H1 (cell line): ENCODE measurements at regions not wholly inside any gene's neighbourhood (a gene's known extent, or its start where the extent isn't known, plus 50 kb on each side); places are given as distances from the start of the nearest gene placed in this dataset.

Experiments used
- CTCF ChIA-PET: fragments of 300-600 bp; sonication (Branson Sonifier 250); formaldehyde crosslinking; loops from one replicate; lab custom pipeline; 2021; ENCODE audit not compliant: partially characterized antibody; lab: Charles Lee
- POLR2A ChIA-PET: fragments of 300-600 bp; sonication (Branson Sonifier 250); formaldehyde crosslinking; loops from one replicate; lab custom pipeline; 2021; ENCODE audit warnings: inconsistent platforms; ENCODE audit not compliant: partially characterized antibody; lab: Charles Lee
- DNase-seq, 2 experiments: peaks; one replicate each; pipeline versions ENCODE4 v3.0.0 to v3.0.0-alpha.2; 2010 to 2022; ENCODE audit warnings: low spot score in 2 of 2, low read depth in 1 of 2, mixed read lengths in 1 of 2
- FAIRE-seq: peaks from 2 replicates; lab custom pipeline; 2011; peaks lifted over from hg19 to GRCh38; lab: Jason Lieb, UNC
- H2AFZ ChIP-seq: 2 replicates; pipeline ENCODE4 v1.8.1; 2012; ENCODE audit warnings: low read length, inconsistent platforms
- H2AK5ac ChIP-seq: 2 replicates; pipeline ENCODE4 v1.6.1; 2013; ENCODE audit warnings: low read depth, low read length
- H2BK120ac ChIP-seq: replicated peaks from 2 replicates; pipeline ENCODE3; 2013; ENCODE audit warnings: low read depth, low read length, inconsistent platforms
- H2BK12ac ChIP-seq: 2 replicates; pipeline ENCODE4 v1.6.1; 2013; ENCODE audit warnings: low read depth, low read length
- H2BK15ac ChIP-seq: 2 replicates; pipeline ENCODE4 v1.6.1; 2013; ENCODE audit warnings: low read length
- H2BK20ac ChIP-seq: 2 replicates; pipeline ENCODE4 v1.6.1; 2013; ENCODE audit warnings: low read length
- H2BK5ac ChIP-seq: 2 replicates; pipeline ENCODE4 v1.6.1; 2013; ENCODE audit warnings: low read depth, low read length
- H3K14ac ChIP-seq: 2 replicates; pipeline ENCODE4 v1.6.1; 2013; ENCODE audit warnings: inconsistent platforms; ENCODE audit not compliant: insufficient read length
- H3K18ac ChIP-seq: 2 replicates; pipeline ENCODE4 v1.6.1; 2013; ENCODE audit warnings: low read length; ENCODE audit errors: extremely low read depth
- H3K23ac ChIP-seq: 2 replicates; pipeline ENCODE4 v1.6.1; 2013; ENCODE audit warnings: inconsistent platforms; ENCODE audit not compliant: insufficient read length
- H3K23me2 ChIP-seq: 2 replicates; pipeline ENCODE4 v1.6.1; 2013; ENCODE audit warnings: low read depth, low read length
- H3K27ac ChIP-seq: 2 replicates; pipeline ENCODE4 v1.6.1; 2011; ENCODE audit warnings: low read depth, low read length, inconsistent platforms
- H3K27me3 ChIP-seq, 4 experiments: replicated peaks in 1 of 4; 1 replicate in 1 of 4; 2 replicates in 3 of 4; pipeline versions ENCODE4 v1.6.1 to v1.8.1; 2011 to 2013; ENCODE audit warnings: low read length in 3 of 4, mild to moderate bottlenecking in 3 of 4, inconsistent platforms in 2 of 4, mixed read lengths in 2 of 4, moderate library complexity in 1 of 4; ENCODE audit not compliant: control insufficient read depth in 3 of 4, insufficient read depth in 3 of 4; ENCODE audit errors: extremely low read depth in 1 of 4
- H3K36me3 ChIP-seq, 4 experiments: 2 replicates each; pipeline versions ENCODE4 v1.6.1 to v1.8.1; 2011 to 2013; ENCODE audit warnings: mild to moderate bottlenecking in 4 of 4, low read length in 3 of 4, moderate library complexity in 2 of 4, control low read depth in 1 of 4, inconsistent platforms in 1 of 4; ENCODE audit not compliant: insufficient read depth in 4 of 4, control insufficient read depth in 2 of 4
- H3K4ac ChIP-seq: replicated peaks from 2 replicates; pipeline ENCODE3; 2013; ENCODE audit warnings: low read length, low read depth, mixed read lengths, inconsistent platforms; ENCODE audit not compliant: insufficient read length
- H3K4me1 ChIP-seq, 4 experiments: replicated peaks in 1 of 4; 1 replicate in 1 of 4; 2 replicates in 3 of 4; pipeline versions ENCODE4 v1.6.1 to v1.8.1; 2011 to 2013; ENCODE audit warnings: low read length in 3 of 4, inconsistent platforms in 2 of 4, mixed read lengths in 1 of 4; ENCODE audit not compliant: insufficient read depth in 4 of 4, control insufficient read depth in 3 of 4
- H3K4me2 ChIP-seq, 2 experiments: 2 replicates each; pipeline versions ENCODE4 v1.6.1 to v1.8.1; 2011 to 2013; ENCODE audit warnings: low read depth in 2 of 2, low read length in 2 of 2, control low read depth in 1 of 2, inconsistent platforms in 1 of 2, mild to moderate bottlenecking in 1 of 2; ENCODE audit not compliant: insufficient read depth in 1 of 2
- H3K4me3 ChIP-seq, 4 experiments: fragments of 200-600, 300-600 bp in 1 of 4; sonication (generic), shearing (Covaris generic), sonication (Bioruptor Twin) in 1 of 4; 2 replicates each; pipeline versions ENCODE4 v1.5.1 to v1.8.1; 2011 to 2016; ENCODE audit warnings: low read length in 4 of 4, low read depth in 3 of 4, control low read depth in 2 of 4, inconsistent platforms in 2 of 4, mild to moderate bottlenecking in 2 of 4, mixed read lengths in 1 of 4, moderate library complexity in 1 of 4; ENCODE audit not compliant: insufficient read depth in 2 of 4; ENCODE audit errors: extremely low read depth in 1 of 4
- H3K56ac ChIP-seq: replicated peaks from 2 replicates; pipeline ENCODE3; 2013; ENCODE audit warnings: low read depth, mild to moderate bottlenecking, mixed read lengths, low read length, inconsistent platforms; ENCODE audit not compliant: insufficient read length
- H3K79me1 ChIP-seq: 2 replicates; pipeline ENCODE4 v1.6.1; 2013; ENCODE audit warnings: low read depth, low read length, control low read depth
- H3K79me2 ChIP-seq, 2 experiments: 2 replicates each; pipeline versions ENCODE4 v1.6.1 to v1.8.1; 2012 to 2013; ENCODE audit warnings: low read length in 2 of 2, mild to moderate bottlenecking in 2 of 2, inconsistent platforms in 1 of 2; ENCODE audit not compliant: insufficient read depth in 2 of 2, control insufficient read depth in 1 of 2
- H3K9ac ChIP-seq, 4 experiments: replicated peaks in 1 of 4; 1 replicate in 1 of 4; 2 replicates in 3 of 4; pipeline versions ENCODE4 v1.6.1 to v1.8.1; 2011 to 2013; ENCODE audit warnings: low read depth in 3 of 4, low read length in 3 of 4, control low read depth in 2 of 4, mild to moderate bottlenecking in 2 of 4, moderate library complexity in 2 of 4, inconsistent platforms in 1 of 4; ENCODE audit errors: extremely low read depth in 1 of 4
- H3K9me3 ChIP-seq, 2 experiments: 2 replicates each; pipeline versions ENCODE4 v1.6.1 to v1.8.1; 2012 to 2013; ENCODE audit warnings: mild to moderate bottlenecking in 2 of 2, moderate library complexity in 2 of 2, control low read depth in 1 of 2, inconsistent platforms in 1 of 2, low read depth in 1 of 2, low read length in 1 of 2, mixed read lengths in 1 of 2; ENCODE audit not compliant: insufficient read depth in 2 of 2
- H4K20me1 ChIP-seq, 2 experiments: replicated peaks in 1 of 2; 2 replicates each; pipeline versions ENCODE3 to v1.8.1; 2011 to 2013; ENCODE audit warnings: inconsistent platforms in 2 of 2, low read length in 2 of 2, mild to moderate bottlenecking in 1 of 2; ENCODE audit not compliant: insufficient read depth in 2 of 2, control insufficient read depth in 1 of 2
- H4K5ac ChIP-seq: 2 replicates; pipeline ENCODE4 v1.6.1; 2013; ENCODE audit warnings: low read length, low read depth, mixed read lengths, inconsistent platforms; ENCODE audit not compliant: insufficient read length
- H4K8ac ChIP-seq: 2 replicates; pipeline ENCODE4 v1.8.0; 2013; ENCODE audit warnings: mild to moderate bottlenecking, moderate library complexity, low read length, inconsistent platforms; ENCODE audit not compliant: insufficient read depth; ENCODE audit errors: extremely low read depth
- H4K91ac ChIP-seq: replicated peaks from 2 replicates; pipeline ENCODE3; 2013; ENCODE audit warnings: low read length, mixed read lengths, inconsistent platforms; ENCODE audit not compliant: insufficient read length
- KDM4A ChIP-seq: IDR thresholded peaks from one replicate; pipeline ENCODE4 v1.7.1; 2012; ENCODE audit warnings: low read depth, mild to moderate bottlenecking, moderate library complexity, low read length, inconsistent platforms; ENCODE audit not compliant: severe bottlenecking
- WGBS, 2 experiments: shearing (Covaris generic) in 1 of 2; methylation state at CpG; one replicate each; pipeline versions ENCODE4 v1.1.6 to v1.1.7; 2013 to 2015; ENCODE audit warnings: low lambda C conversion rate in 2 of 2, mixed read lengths in 2 of 2, inconsistent platforms in 1 of 2, low coverage in 1 of 2, missing lambda C conversion rate in 1 of 2; ENCODE audit not compliant: insufficient replicate concordance in 2 of 2, insufficient coverage in 1 of 2, insufficient read length in 1 of 2; ENCODE audit errors: extremely low coverage in 1 of 2, missing lambda C conversion rate in 1 of 2; 5-methylcytosine and 5-hydroxymethylcytosine counted together

DNA sequence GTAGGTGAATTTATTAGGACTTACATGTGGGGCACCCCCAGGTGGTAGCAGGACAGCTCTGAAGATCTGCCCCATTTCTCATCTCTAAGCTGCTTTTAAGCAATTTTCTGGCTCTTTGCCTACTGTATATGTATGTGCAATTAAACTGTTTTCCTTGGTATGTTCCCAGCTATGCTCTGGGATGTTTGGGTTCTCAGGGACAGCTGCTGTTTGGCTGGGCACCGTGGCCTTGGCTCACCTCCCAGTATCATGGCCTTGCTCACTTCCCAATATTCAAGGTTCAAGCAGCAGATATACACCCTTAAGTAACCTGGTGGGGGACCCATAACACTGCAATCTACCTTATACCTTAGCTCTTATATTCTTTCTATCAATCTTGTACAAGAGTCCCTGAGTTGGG is 53.7 kb upstream of the KITLG start:
- POLR2A ChIA-PET: interaction anchor here (1.1 kb wide), 1 partner anchor 54 kb away, joined by 3 read pairs; the partner anchor contains the start of gene KITLG
- no peak overlapping the region for H3K56ac ChIP-seq
- H4K91ac ChIP-seq: no peak overlapping the region
- no peak overlapping the region for H2BK12ac ChIP-seq
- H2BK20ac ChIP-seq: no peak overlapping the region
- WGBS, 2 experiments: 100% methylated on average over 1 of the region's 1 CpG; no CpG with 5 or more reads in 1 of the 2 experiments
- CTCF ChIA-PET: interaction anchor here (0.8 to 2.0 kb wide), 14 partner anchors 19 to 363 kb away, joined by 3 to 8 read pairs (median 3); partner anchors contain the start of gene KITLG
- H4K20me1 ChIP-seq: no peaks in the 10 kb centered on the region
- H3K23ac ChIP-seq: no peak overlapping the region
- no peak overlapping the region for H2AK5ac ChIP-seq
- H3K79me1 ChIP-seq: no peaks in the 10 kb centered on the region
- H4K5ac ChIP-seq: no peak overlapping the region
- TF ChIP-seq KDM4A: no peak
- TF ChIP-seq, all 59 proteins: peak for 0
- Histone ChIP-seq H3K9me3 (no peaks in the 10 kb centered on the region), H3K9ac (no peak overlapping the region), H3K27me3 (no peaks in the 10 kb centered on the region), H2BK15ac (no peak overlapping the region), H4K8ac (no peak overlapping the region), H3K14ac (no peak overlapping the region), H3K18ac (no peak overlapping the region), H3K4me3 (no peak overlapping the region), H3K79me2 (no peaks in the 10 kb centered on the region), H2AFZ (no peak overlapping the region), H3K4ac (no peak overlapping the region), H3K27ac (no peak overlapping the region), H3K4me2 (no peak overlapping the region), H2BK120ac (no peak overlapping the region), H3K4me1 (no peaks in the 10 kb centered on the region), H2BK5ac (no peak overlapping the region), H3K36me3 (no peaks in the 10 kb centered on the region), H3K23me2 (no peaks in the 10 kb centered on the region)
- no peak for FAIRE-seq
- DNase-seq: no peak
